ENCODE measurements at regions not wholly inside any gene's neighbourhood (a gene's known extent, or its start where the extent isn't known, plus 50 kb on each side); places are given as distances from the start of the nearest gene placed in this dataset.

DNA sequence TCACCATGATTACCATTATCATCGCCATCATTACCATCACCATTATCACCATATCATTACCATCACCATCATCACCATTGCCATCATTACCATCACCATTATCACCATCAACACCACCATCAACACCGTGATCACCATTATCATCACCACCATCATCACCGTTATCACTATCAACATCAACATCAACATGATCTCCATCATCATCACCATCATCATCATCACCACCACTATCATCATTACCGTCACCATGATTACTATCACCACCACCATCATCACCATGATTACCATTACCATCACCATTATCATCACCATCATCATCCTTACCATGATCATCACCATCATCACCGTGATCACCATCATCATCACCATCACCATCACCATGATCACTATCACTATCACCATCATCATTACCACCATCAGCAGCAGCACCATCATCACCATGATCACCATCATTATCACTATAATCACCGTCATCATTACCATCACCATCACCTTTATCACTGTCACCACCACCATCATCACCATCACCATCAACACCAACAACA, 753.7 kb downstream of the BRD1 start:
- no peaks in the 10 kb centered on the region for H3K36me3 ChIP-seq
- intact Hi-C loops (cut with DNase I): no loop called here
- H3K27me3 ChIP-seq: peaks cover 0 to 10% of the 10 kb centered on the region in 2 donors
- no peak for ATAC-seq
- H3K4me1 ChIP-seq: no peaks in the 10 kb centered on the region
- H3K4me3 ChIP-seq: no peak overlapping the region
- no peak overlapping the region for H3K27ac ChIP-seq
- TF ChIP-seq CTCF (IDR thresholded peaks at IDR 0.05): no peak
- no peak for DNase-seq
- H3K9me3 ChIP-seq: no peaks in the 10 kb centered on the region

- no peak overlapping the region for H3K27ac ChIP-seq
- H3K27me3 ChIP-seq: peaks cover 0 to 4% of the 10 kb centered on the region in 2 donors
- H3K4me3 ChIP-seq: no peak overlapping the region
- no peak for ATAC-seq
- no peak for DNase-seq
- no peaks in the 10 kb centered on the region for H3K9me3 ChIP-seq
- no peaks in the 10 kb centered on the region for H3K36me3 ChIP-seq
- intact Hi-C loops (cut with DNase I): no loop called here
- TF ChIP-seq CTCF (IDR thresholded peaks at IDR 0.05): no peak
- no peaks in the 10 kb centered on the region for H3K4me1 ChIP-seq
These were observed 754.6 kb downstream of the BRD1 start for GRCh38 chr22:49072996-49073645.

DNA sequence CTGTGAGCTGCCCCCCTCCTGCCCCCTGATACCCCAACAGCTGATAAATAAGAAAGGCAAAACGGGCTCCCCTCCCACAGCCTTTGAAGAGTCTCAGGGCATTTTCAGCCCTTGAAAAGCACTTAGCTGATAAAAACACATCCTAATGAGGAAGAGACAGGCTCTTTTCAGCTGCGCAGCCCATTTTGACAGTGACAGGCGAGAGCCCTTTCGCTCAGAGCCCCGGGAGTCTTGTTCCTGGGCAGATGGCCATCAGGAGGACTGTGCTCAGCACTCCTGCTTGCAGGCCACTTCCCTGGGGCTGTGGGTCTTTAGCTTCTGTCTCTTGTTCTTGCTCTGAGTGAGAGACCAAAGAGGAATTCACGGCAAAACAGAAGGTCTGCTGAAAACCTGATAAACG, 757.2 kb downstream of the BRD1 start:
- intact Hi-C loops (cut with DNase I): no loop called here
- no peak for TF ChIP-seq CTCF (IDR thresholded peaks at IDR 0.05)
- DNase-seq: no peak
- Histone ChIP-seq H3K27me3 (no peaks in the 10 kb centered on the region), H3K4me3 (no peak overlapping the region), H3K27ac (no peak overlapping the region), H3K4me1 (no peaks in the 10 kb centered on the region), H3K9me3 (no peaks in the 10 kb centered on the region), H3K36me3 (no peaks in the 10 kb centered on the region)
- ATAC-seq: no peak

DNA sequence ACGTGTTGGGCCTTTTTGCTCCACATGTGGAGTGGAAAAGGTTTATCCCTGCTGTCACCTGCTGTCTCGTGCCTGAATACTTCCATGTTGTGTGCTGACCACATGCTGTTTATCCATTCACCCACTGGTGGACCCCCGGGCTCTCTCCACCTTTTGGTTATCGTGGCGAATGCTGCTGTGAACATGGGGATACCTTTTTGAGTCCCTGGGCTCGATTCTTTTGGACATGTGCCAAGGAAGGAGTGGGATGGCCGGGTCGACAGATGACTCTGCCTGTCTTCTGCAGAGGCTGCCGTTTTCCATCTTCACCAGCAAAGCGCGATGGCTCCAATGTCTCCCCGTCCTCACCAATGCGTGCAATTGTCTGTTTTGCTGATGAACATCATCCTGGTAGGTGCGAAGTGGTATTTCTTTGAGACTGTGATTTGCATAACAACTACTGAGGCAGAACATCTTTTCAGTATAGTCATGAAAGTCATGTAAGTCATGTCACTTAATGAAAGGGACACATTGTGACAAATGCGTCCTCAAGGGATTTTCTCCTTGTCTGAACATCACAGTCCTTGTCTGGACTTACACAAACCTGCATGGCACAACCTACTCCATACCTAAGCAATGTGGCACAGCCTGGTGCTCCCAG, 758.7 kb downstream of the BRD1 start:
- no peak for ATAC-seq
- Histone ChIP-seq H3K27ac (no peak overlapping the region), H3K27me3 (peaks cover 0 to 8% of the 10 kb centered on the region in 2 donors), H3K9me3 (no peaks in the 10 kb centered on the region), H3K4me3 (no peak overlapping the region), H3K36me3 (no peaks in the 10 kb centered on the region), H3K4me1 (no peaks in the 10 kb centered on the region)
- intact Hi-C loops (cut with DNase I): no loop called here
- no peak for TF ChIP-seq CTCF (IDR thresholded peaks at IDR 0.05)
- DNase-seq: no peak

DNA sequence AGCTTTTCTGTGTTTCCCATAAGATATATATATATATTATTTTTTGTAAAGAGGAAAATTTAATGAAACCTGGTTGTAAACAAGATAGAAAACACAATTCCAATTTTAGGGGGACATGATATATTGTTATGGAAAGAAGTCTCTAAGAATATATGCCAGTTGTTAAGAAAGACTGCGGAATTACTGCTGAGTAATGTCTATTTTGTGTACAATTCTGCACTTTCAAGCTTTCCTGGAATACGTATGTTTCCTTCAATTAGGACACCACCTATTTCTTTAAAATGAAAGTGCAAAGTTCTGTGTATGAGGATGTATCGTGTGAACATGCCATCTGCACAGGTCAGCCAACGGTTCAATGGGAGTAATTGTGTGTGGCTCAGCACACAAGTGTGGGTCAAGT, 760.2 kb downstream of the BRD1 start:
- Histone ChIP-seq H3K4me1 (no peaks in the 10 kb centered on the region), H3K4me3 (no peak overlapping the region), H3K36me3 (no peaks in the 10 kb centered on the region), H3K9me3 (no peaks in the 10 kb centered on the region), H3K27ac (no peak overlapping the region), H3K27me3 (peaks cover 0 to 22% of the 10 kb centered on the region in 2 donors)
- intact Hi-C loops (cut with DNase I): no loop called here
- ATAC-seq (no peak), DNase-seq (no peak)
- no peak for TF ChIP-seq CTCF (IDR thresholded peaks at IDR 0.05)

Measured in left lung (tissue), 4 donors.